Uterus (tissue), 3 donors: ENCODE measurements at regions not wholly inside any gene's neighbourhood (a gene's known extent, or its start where the extent isn't known, plus 50 kb on each side); places are given as distances from the start of the nearest gene placed in this dataset.

Experiments used
- DNase-seq, 2 donors: peaks; one replicate each; pipeline ENCODE4 v3.0.0-alpha.2; 2019 to 2020
- H3K27ac ChIP-seq, 2 donors: fragments of 200-600 bp; sonication (generic); 1 replicate in 1 of 2; 2 replicates in 1 of 2; pipeline ENCODE4 v1.5.1; 2016 to 2018
- H3K27me3 ChIP-seq, 2 donors: fragments of 200-600 bp; sonication (generic); one replicate each; pipeline ENCODE4 v1.5.1; 2018 to 2019; ENCODE audit warnings: control low read depth in 1 of 2
- H3K36me3 ChIP-seq, 2 donors: fragments of 200-600 bp; sonication (generic); one replicate each; pipeline ENCODE4 v1.5.1; 2019; ENCODE audit warnings: control low read depth in 1 of 2
- H3K4me1 ChIP-seq, 2 donors: fragments of 200-600 bp; sonication (generic); one replicate each; pipeline ENCODE4 v1.5.1; 2018 to 2019; ENCODE audit warnings: control low read depth in 1 of 2
- H3K4me3 ChIP-seq, 2 donors: fragments of 200-600 bp; sonication (generic); 1 replicate in 1 of 2; 2 replicates in 1 of 2; pipeline ENCODE4 v1.5.1; 2018 to 2019; ENCODE audit warnings: mild to moderate bottlenecking in 1 of 2
- H3K9me3 ChIP-seq, 2 donors: fragments of 200-600 bp; sonication (generic); one replicate each; pipeline ENCODE4 v1.5.1; 2019; ENCODE audit warnings: control low read depth in 1 of 2
- POLR2A ChIP-seq, 2 donors: fragments of 450-650 bp; IDR thresholded peaks; one replicate each; pipeline ENCODE4 v1.6.1; 2016; ENCODE audit warnings: antibody characterized with exemption in 2 of 2, mild to moderate bottlenecking in 1 of 2, moderate library complexity in 1 of 2
- intact Hi-C: fragments of 100-400 bp; cut with DNase I; formaldehyde crosslinking; loops from one replicate; pipeline ENCODE4 v1.15.1; 2023; ENCODE audit warnings: low total_unique reads
- TF ChIP-seq, protein P1 (sequence below), 4 experiments: fragments of 200-600 bp in 2 of 4; fragments of 450-650 bp in 2 of 4; sonication (generic) in 2 of 4; IDR thresholded peaks; one replicate each; pipeline ENCODE4 v1.5.1; 2016 to 2019; ENCODE audit warnings: antibody characterized with exemption in 4 of 4, mild to moderate bottlenecking in 2 of 4, moderate library complexity in 1 of 4
- donor health status: DM: yes; HTN: yes; CAD: no.

DNA sequence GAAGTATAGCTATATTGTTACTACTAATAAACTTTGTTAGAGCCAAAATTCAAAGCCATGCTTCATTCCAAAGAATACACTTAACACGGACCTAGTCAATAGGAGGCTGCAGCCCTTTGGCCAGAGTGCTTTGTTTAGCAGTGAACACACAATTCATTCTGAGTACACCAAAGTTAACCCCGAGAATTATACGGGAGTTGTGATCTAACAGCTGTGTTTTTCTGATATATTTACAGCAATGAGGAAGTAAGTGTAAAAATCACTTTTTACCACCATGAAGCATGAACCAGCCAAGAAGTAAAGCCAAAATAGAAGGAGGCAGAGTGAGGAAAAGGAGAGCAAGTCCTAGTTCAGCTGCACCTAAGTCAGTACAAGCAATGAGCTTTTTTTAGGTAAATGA, 156.8 kb upstream of the PDE3A start:
- Histone ChIP-seq H3K36me3 (no peaks in the 10 kb centered on the region), H3K27ac (peak overlapping the region; percentile 63 to 85), H3K4me3 (no peak overlapping the region), H3K4me1 (no peaks in the 10 kb centered on the region), H3K9me3 (no peaks in the 10 kb centered on the region), H3K27me3 (no peaks in the 10 kb centered on the region)
- no peak for TF ChIP-seq POLR2A (IDR thresholded peaks at IDR 0.05)
- TF ChIP-seq, protein P1, sequence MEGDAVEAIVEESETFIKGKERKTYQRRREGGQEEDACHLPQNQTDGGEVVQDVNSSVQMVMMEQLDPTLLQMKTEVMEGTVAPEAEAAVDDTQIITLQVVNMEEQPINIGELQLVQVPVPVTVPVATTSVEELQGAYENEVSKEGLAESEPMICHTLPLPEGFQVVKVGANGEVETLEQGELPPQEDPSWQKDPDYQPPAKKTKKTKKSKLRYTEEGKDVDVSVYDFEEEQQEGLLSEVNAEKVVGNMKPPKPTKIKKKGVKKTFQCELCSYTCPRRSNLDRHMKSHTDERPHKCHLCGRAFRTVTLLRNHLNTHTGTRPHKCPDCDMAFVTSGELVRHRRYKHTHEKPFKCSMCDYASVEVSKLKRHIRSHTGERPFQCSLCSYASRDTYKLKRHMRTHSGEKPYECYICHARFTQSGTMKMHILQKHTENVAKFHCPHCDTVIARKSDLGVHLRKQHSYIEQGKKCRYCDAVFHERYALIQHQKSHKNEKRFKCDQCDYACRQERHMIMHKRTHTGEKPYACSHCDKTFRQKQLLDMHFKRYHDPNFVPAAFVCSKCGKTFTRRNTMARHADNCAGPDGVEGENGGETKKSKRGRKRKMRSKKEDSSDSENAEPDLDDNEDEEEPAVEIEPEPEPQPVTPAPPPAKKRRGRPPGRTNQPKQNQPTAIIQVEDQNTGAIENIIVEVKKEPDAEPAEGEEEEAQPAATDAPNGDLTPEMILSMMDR (IDR thresholded peaks at IDR 0.05) = no peak
- intact Hi-C loops = no loop called here
- DNase-seq = no peak

DNA sequence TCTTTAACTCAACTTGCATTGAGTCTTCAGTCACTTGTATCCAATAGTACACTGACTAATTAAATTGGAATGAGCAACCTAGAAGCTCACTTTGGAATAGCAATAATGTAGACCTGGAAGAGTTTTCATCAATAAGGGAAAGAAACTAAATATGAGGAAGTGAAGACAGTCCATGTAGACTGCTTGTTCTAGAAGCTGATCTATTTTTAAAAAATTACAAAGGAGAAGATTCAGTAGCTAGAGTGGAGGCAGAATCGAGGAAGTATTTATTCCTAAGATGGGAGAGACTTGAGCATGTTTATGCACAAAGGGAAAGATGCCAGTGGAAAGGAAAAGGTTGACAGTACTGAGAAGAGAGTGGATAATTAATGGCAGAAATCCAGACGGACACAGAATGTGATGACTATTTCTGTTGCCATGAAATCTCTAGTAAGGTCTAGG, 156.3 kb upstream of the PDE3A start:
- TF ChIP-seq, protein P1 (IDR thresholded peaks at IDR 0.05) = no peak
- TF ChIP-seq POLR2A (IDR thresholded peaks at IDR 0.05) = no peak
- no peaks in the 10 kb centered on the region for H3K27me3 ChIP-seq
- no peak for DNase-seq
- intact Hi-C loops = no loop called here
- no peaks in the 10 kb centered on the region for H3K4me1 ChIP-seq
- H3K27ac ChIP-seq = peak overlapping the region; percentile 63 to 85
- no peaks in the 10 kb centered on the region for H3K9me3 ChIP-seq
- no peaks in the 10 kb centered on the region for H3K36me3 ChIP-seq
- no peak overlapping the region for H3K4me3 ChIP-seq

DNA sequence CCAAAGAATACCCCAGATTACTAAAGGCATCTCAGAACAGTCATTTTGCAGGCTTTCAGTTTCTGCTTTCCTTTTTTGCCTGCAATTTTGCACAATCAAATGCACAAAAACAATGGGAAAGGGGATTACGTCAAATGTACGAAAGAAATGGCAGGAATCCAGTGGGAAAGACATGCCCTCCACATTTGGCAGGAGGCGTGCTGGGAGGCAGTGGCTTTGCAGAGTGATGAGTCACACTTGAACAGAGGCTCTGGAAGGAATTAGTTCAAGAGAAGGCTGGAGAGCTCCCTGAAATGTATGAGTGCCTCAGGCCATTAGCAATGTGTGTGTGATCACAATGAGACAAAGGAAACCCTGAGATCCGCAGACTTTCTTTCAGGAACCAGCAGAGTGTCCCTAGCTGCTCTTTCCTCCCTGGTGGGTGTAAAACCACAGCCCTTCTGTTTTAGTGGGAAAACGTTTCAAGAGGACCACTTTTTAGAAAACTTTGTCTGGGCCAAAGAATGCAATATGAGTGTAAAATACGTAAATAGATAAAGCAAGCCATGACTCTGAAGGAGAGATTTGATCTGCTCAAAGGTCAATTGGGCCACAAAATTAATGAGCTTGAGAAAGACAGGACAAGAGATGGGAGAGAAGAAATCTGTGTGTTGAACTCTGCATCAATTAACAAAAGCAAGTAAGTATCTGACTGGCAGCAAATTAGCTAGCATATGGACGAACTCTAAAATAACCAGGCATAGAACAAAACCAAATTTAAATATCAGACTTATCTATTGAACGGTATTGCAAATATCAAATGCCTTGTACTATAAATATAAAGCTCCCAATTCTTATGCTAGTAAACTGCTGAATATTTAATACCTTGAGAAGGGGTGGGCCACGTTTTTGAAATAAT, 155.4 kb upstream of the PDE3A start:
- peak overlapping the region in 1 of 2 donors; percentile 11 for H3K4me3 ChIP-seq

DNA sequence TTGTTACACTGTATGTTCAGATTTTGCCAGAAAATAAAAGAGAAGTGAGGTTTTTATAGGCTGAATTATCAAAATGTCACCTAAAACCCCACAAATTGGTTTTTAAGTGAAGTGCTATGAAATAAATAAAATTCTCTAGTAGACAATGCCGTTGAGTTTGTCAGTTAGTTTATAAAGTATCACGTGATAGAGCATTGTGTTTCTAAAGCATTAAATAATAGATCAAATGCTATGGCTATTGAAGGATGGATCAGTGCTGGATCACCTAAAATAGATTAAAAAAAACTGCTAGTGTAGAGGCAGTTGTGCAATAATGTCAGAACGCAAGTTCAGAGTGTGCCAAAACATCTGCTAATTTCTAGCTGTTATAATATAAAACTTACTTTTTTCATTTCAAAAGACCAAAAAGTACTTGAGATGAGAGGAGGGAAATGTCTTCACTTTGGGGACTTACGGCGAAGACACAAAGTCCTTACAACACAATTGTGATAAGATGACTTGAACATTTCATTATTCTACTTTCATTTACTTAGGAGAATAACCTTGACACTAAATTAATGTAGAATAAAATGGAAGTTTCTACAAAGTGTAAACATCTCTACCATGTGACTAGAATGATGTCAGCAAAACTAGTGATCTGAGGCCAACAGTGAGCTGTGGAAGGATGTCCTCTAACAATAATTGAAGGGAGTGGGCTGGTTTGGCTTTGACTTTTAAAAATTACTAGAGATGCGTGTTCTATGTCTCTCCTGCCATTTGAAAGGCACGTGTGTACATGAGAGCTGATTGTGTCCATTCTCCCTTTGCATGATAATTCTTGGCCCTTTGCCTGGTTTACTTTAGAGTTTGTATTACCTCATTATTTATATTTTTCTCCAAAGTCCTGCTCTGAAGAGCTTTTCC, 154.4 kb upstream of the PDE3A start:
- no peak for DNase-seq
- no peaks in the 10 kb centered on the region for H3K9me3 ChIP-seq
- H3K4me3 ChIP-seq = no peak overlapping the region
- intact Hi-C loops = no loop called here
- no peaks in the 10 kb centered on the region for H3K4me1 ChIP-seq
- TF ChIP-seq, protein P1 (IDR thresholded peaks at IDR 0.05) = no peak
- no peak for TF ChIP-seq POLR2A (IDR thresholded peaks at IDR 0.05)
- no peaks in the 10 kb centered on the region for H3K27me3 ChIP-seq
- H3K36me3 ChIP-seq = no peaks in the 10 kb centered on the region
- peak overlapping the region; percentile 64 to 85 for H3K27ac ChIP-seq

More for the DNA sequence above, 155.4 kb upstream of the PDE3A start:
- Histone ChIP-seq H3K36me3 (no peaks in the 10 kb centered on the region), H3K27ac (peak overlapping the region; percentile 64 to 85), H3K4me1 (no peaks in the 10 kb centered on the region), H3K27me3 (no peaks in the 10 kb centered on the region), H3K9me3 (no peaks in the 10 kb centered on the region)
- TF ChIP-seq, protein P1 (IDR thresholded peaks at IDR 0.05) = no peak
- peak in 1 of 2 donors; percentile 9 for TF ChIP-seq POLR2A (IDR thresholded peaks at IDR 0.05)
- intact Hi-C loops = no loop called here
- peak; percentile 84 to 91 for DNase-seq
